WERI-Rb-1 (cell line): ENCODE measurements at regions not wholly inside any gene's neighbourhood (a gene's known extent, or its start where the extent isn't known, plus 50 kb on each side); places are given as distances from the start of the nearest gene placed in this dataset.

Experiments used
- DNase-seq: peaks from one replicate; pipeline ENCODE4 v3.0.0-alpha.2; 2020
- H3K27ac ChIP-seq: fragments of 250-450 bp; sonication (Bioruptor Pico); 2 replicates; pipeline ENCODE4 v1.5.1; 2020; ENCODE audit warnings: mild to moderate bottlenecking, moderate library complexity
- H3K27me3 ChIP-seq: fragments of 250-450 bp; sonication (Bioruptor Pico); 2 replicates; pipeline ENCODE4 v1.5.1; 2021; ENCODE audit warnings: mild to moderate bottlenecking, low read depth, moderate library complexity; ENCODE audit not compliant: insufficient read depth, severe bottlenecking
- H3K36me3 ChIP-seq: fragments of 250-450 bp; sonication (Bioruptor Pico); 2 replicates; pipeline ENCODE4 v1.5.1; 2020; ENCODE audit warnings: mild to moderate bottlenecking, moderate library complexity
- H3K4me3 ChIP-seq: 2 replicates; pipeline ENCODE4 v1.5.1; 2011; ENCODE audit warnings: low read depth, mild to moderate bottlenecking, control low read depth, low read length
- H3K9me3 ChIP-seq: fragments of 250-450 bp; sonication (Bioruptor Pico); 2 replicates; pipeline ENCODE4 v1.5.1; 2021; ENCODE audit warnings: mild to moderate bottlenecking, moderate library complexity; ENCODE audit not compliant: severe bottlenecking
- CTCF ChIP-seq: IDR thresholded peaks from 2 replicates; pipeline ENCODE4 v1.5.1; 2011; ENCODE audit warnings: low read depth, mild to moderate bottlenecking, control low read depth, inconsistent platforms, low read length

GRCh38 chr1:239276051-239276450 is 110.3 kb upstream of the CHRM3 start:
- DNase-seq, result no peak
- Histone ChIP-seq H3K4me3 (no peak overlapping the region), H3K36me3 (no peaks in the 10 kb centered on the region), H3K9me3 (peaks cover 2% of the 10 kb centered on the region), H3K27ac (no peak overlapping the region), H3K27me3 (no peaks in the 10 kb centered on the region)
- TF ChIP-seq CTCF, result no peak

GRCh38 chr1:239274242-239274830 is 112.0 kb upstream of the CHRM3 start:
- Histone ChIP-seq H3K27ac (peak overlapping the region; percentile 54), H3K9me3 (peaks cover 2% of the 10 kb centered on the region), H3K36me3 (no peaks in the 10 kb centered on the region), H3K4me3 (no peak overlapping the region), H3K27me3 (no peaks in the 10 kb centered on the region)
- peak; percentile 59 for DNase-seq
- TF ChIP-seq CTCF, result no peak

- DNase-seq, result no peak
- peaks cover 2% of the 10 kb centered on the region for H3K9me3 ChIP-seq
- H3K36me3 ChIP-seq, result no peaks in the 10 kb centered on the region
- no peaks in the 10 kb centered on the region for H3K27me3 ChIP-seq
- no peak for TF ChIP-seq CTCF
- H3K4me3 ChIP-seq, result no peak overlapping the region
- no peak overlapping the region for H3K27ac ChIP-seq
Measured at GRCh38 chr1:239270509-239270908, 115.9 kb upstream of the CHRM3 start.

- Histone ChIP-seq H3K4me3 (no peak overlapping the region), H3K9me3 (peaks cover 2% of the 10 kb centered on the region), H3K36me3 (no peaks in the 10 kb centered on the region), H3K27ac (no peak overlapping the region), H3K27me3 (no peaks in the 10 kb centered on the region)
- TF ChIP-seq CTCF, result no peak
- DNase-seq, result no peak
Measured at GRCh38 chr1:239269706-239270105, 116.7 kb upstream of the CHRM3 start.

GRCh38 chr1:239268941-239269340 is 117.4 kb upstream of the CHRM3 start:
- H3K36me3 ChIP-seq, result no peaks in the 10 kb centered on the region
- no peak for TF ChIP-seq CTCF
- no peak for DNase-seq
- no peaks in the 10 kb centered on the region for H3K27me3 ChIP-seq
- H3K9me3 ChIP-seq, result peaks cover 2% of the 10 kb centered on the region
- no peak overlapping the region for H3K27ac ChIP-seq
- H3K4me3 ChIP-seq, result no peak overlapping the region

- Histone ChIP-seq H3K27ac (no peak overlapping the region), H3K36me3 (no peaks in the 10 kb centered on the region), H3K27me3 (no peaks in the 10 kb centered on the region), H3K9me3 (no peaks in the 10 kb centered on the region), H3K4me3 (peak overlapping the region; percentile 11; the same call in 1 of the 2 replicates)
- peak; percentile 25 for DNase-seq
- no peak for TF ChIP-seq CTCF
Measured at GRCh38 chr1:239268007-239268406, 118.4 kb upstream of the CHRM3 start.
